HuH-7.5 (cell line): ENCODE measurements at regions not wholly inside any gene's neighbourhood (a gene's known extent, or its start where the extent isn't known, plus 50 kb on each side); places are given as distances from the start of the nearest gene placed in this dataset.

Experiments
- DNase-seq: peaks from one replicate; pipeline ENCODE4 v3.0.0; 2011; ENCODE audit warnings: low spot score

GRCh38 chr20:60803335-60804055 lies 448.6 kb upstream of the CDH4 start:
- no peak for DNase-seq

GRCh38 chr20:60804240-60804917 lies 447.7 kb upstream of the CDH4 start:
- no peak for DNase-seq

GRCh38 chr20:60804918-60805630 lies 447.0 kb upstream of the CDH4 start:
- no peak for DNase-seq

- DNase-seq: no peak
Measured at GRCh38 chr20:60806354-60806753, 445.7 kb upstream of the CDH4 start.

- DNase-seq: no peak
Measured at GRCh38 chr20:60806824-60807223, 445.2 kb upstream of the CDH4 start.

GRCh38 chr20:60808003-60808672 lies 443.9 kb upstream of the CDH4 start:
- no peak for DNase-seq

GRCh38 chr20:60808701-60809100 lies 443.4 kb upstream of the CDH4 start:
- DNase-seq: no peak

GRCh38 chr20:60810561-60810960 lies 441.5 kb upstream of the CDH4 start:
- no peak for DNase-seq

GRCh38 chr20:60812561-60812960 lies 439.5 kb upstream of the CDH4 start:
- no peak for DNase-seq

- no peak for DNase-seq
Measured at GRCh38 chr20:60813066-60813465, 439.0 kb upstream of the CDH4 start.

- DNase-seq: no peak
Measured at GRCh38 chr20:60815656-60816055, 436.4 kb upstream of the CDH4 start.

GRCh38 chr20:60816901-60817300 lies 435.2 kb upstream of the CDH4 start:
- no peak for DNase-seq

- DNase-seq: no peak
Measured at GRCh38 chr20:60817891-60818290, 434.2 kb upstream of the CDH4 start.

GRCh38 chr20:60819511-60819910 lies 432.6 kb upstream of the CDH4 start:
- DNase-seq: no peak

GRCh38 chr20:60820149-60820548 lies 431.9 kb upstream of the CDH4 start:
- no peak for DNase-seq

GRCh38 chr20:60820918-60821317 lies 431.1 kb upstream of the CDH4 start:
- DNase-seq: no peak

GRCh38 chr20:60822699-60823607 lies 429.1 kb upstream of the CDH4 start:
- no peak for DNase-seq

- DNase-seq: no peak
Measured at GRCh38 chr20:60835876-60836275, 416.2 kb upstream of the CDH4 start.

- no peak for DNase-seq
Measured at GRCh38 chr20:60837173-60837770, 414.8 kb upstream of the CDH4 start.

GRCh38 chr20:60838297-60838696 lies 413.8 kb upstream of the CDH4 start:
- no peak for DNase-seq

- DNase-seq: no peak
Measured at GRCh38 chr20:60840971-60841370, 411.1 kb upstream of the CDH4 start.
